Trophoblast cell (in vitro differentiated cells and primary cell): ENCODE measurements at regions not wholly inside any gene's neighbourhood (a gene's known extent, or its start where the extent isn't known, plus 50 kb on each side); places are given as distances from the start of the nearest gene placed in this dataset.
"Not testable (repeated sequence)": the region's sequence is repeated elsewhere in the genome, so short reads cannot be mapped to it uniquely, and the experiment has no call there.

Source experiments
- DNase-seq, 2 donors: peaks; one replicate each; pipeline ENCODE4 v3.0.0-alpha.2; 2016
- H2AFZ ChIP-seq: 2 replicates; pipeline ENCODE4 v1.6.1; 2013; ENCODE audit warnings: low read length, moderate library complexity, mild to moderate bottlenecking; ENCODE audit not compliant: insufficient read depth, poor library complexity
- H2AK5ac ChIP-seq: 2 replicates; pipeline ENCODE4 v1.6.1; 2013; ENCODE audit warnings: mild to moderate bottlenecking, low read length
- H2BK120ac ChIP-seq: 2 replicates; pipeline ENCODE4 v1.6.1; 2013; ENCODE audit warnings: low read length, mild to moderate bottlenecking, moderate library complexity; ENCODE audit not compliant: insufficient read depth, poor library complexity
- H2BK12ac ChIP-seq: 2 replicates; pipeline ENCODE4 v1.6.1; 2013; ENCODE audit warnings: mild to moderate bottlenecking, low read length, moderate library complexity
- H2BK5ac ChIP-seq: 2 replicates; pipeline ENCODE4 v1.6.1; 2013; ENCODE audit warnings: low read length, low read depth, moderate library complexity, mild to moderate bottlenecking; ENCODE audit not compliant: poor library complexity
- H3K14ac ChIP-seq: 2 replicates; pipeline ENCODE4 v1.6.1; 2013; ENCODE audit warnings: mild to moderate bottlenecking, low read length
- H3K18ac ChIP-seq: 2 replicates; pipeline ENCODE4 v1.6.1; 2013; ENCODE audit warnings: mild to moderate bottlenecking, low read length
- H3K23ac ChIP-seq: 2 replicates; pipeline ENCODE4 v1.6.1; 2013; ENCODE audit warnings: low read length
- H3K27ac ChIP-seq: 2 replicates; pipeline ENCODE4 v1.5.1; 2013; ENCODE audit warnings: low read depth, mild to moderate bottlenecking, inconsistent platforms, low read length, moderate library complexity
- H3K27me3 ChIP-seq: 2 replicates; pipeline ENCODE4 v1.6.1; 2013; ENCODE audit warnings: inconsistent platforms, mild to moderate bottlenecking, low read length, moderate library complexity; ENCODE audit not compliant: insufficient read depth
- H3K36me3 ChIP-seq, 2 experiments: 1 replicate in 1 of 2; 2 replicates in 1 of 2; pipeline ENCODE4 v1.6.1; 2013; ENCODE audit warnings: low read length in 2 of 2, mild to moderate bottlenecking in 2 of 2, moderate library complexity in 1 of 2; ENCODE audit not compliant: insufficient read depth in 2 of 2, control insufficient read depth in 1 of 2
- H3K4ac ChIP-seq: 2 replicates; pipeline ENCODE4 v1.6.1; 2013; ENCODE audit warnings: low read depth, mild to moderate bottlenecking, low read length, moderate library complexity
- H3K4me1 ChIP-seq, 2 experiments: 1 replicate in 1 of 2; 2 replicates in 1 of 2; pipeline ENCODE4 v1.6.1; 2013; ENCODE audit warnings: low read length in 2 of 2, mild to moderate bottlenecking in 2 of 2, moderate library complexity in 1 of 2; ENCODE audit not compliant: insufficient read depth in 2 of 2, control insufficient read depth in 1 of 2
- H3K4me2 ChIP-seq: 2 replicates; pipeline ENCODE4 v1.6.1; 2013; ENCODE audit warnings: inconsistent platforms, mild to moderate bottlenecking, low read length, moderate library complexity
- H3K4me3 ChIP-seq: 2 replicates; pipeline ENCODE4 v1.5.1; 2013; ENCODE audit warnings: mild to moderate bottlenecking, low read depth, low read length, inconsistent platforms
- H3K79me1 ChIP-seq: one replicate; pipeline ENCODE4 v1.6.1; 2013; ENCODE audit warnings: low read length
- H3K79me2 ChIP-seq: 2 replicates; pipeline ENCODE4 v1.6.1; 2013; ENCODE audit warnings: low read length, mild to moderate bottlenecking; ENCODE audit not compliant: control insufficient read depth, insufficient read depth, poor library complexity
- H3K9ac ChIP-seq: 2 replicates; pipeline ENCODE4 v1.6.1; 2013; ENCODE audit warnings: mild to moderate bottlenecking, low read length
- H3K9me3 ChIP-seq: 2 replicates; pipeline ENCODE4 v1.6.1; 2013; ENCODE audit warnings: low read depth, mild to moderate bottlenecking, control low read depth, inconsistent platforms, low read length; ENCODE audit not compliant: insufficient read depth
- H4K12ac ChIP-seq: 2 replicates; pipeline ENCODE4 v1.6.1; 2013; ENCODE audit warnings: low read depth, mild to moderate bottlenecking, low read length, moderate library complexity
- H4K8ac ChIP-seq: 2 replicates; pipeline ENCODE4 v1.6.1; 2013; ENCODE audit warnings: low read depth, mild to moderate bottlenecking, low read length, moderate library complexity
- H4K91ac ChIP-seq: one replicate; pipeline ENCODE4 v1.6.1; 2013; ENCODE audit warnings: low read depth, mild to moderate bottlenecking, low read length, moderate library complexity
- WGBS: extraction: QIAGEN DNeasy Blood & Tissue Kit; methylation state at CpG from one replicate; pipeline ENCODE4 v1.1.7; 2013; ENCODE audit warnings: missing lambda C conversion rate; ENCODE audit not compliant: insufficient read length, insufficient coverage; ENCODE audit errors: extremely low coverage; 5-methylcytosine and 5-hydroxymethylcytosine counted together

DNA sequence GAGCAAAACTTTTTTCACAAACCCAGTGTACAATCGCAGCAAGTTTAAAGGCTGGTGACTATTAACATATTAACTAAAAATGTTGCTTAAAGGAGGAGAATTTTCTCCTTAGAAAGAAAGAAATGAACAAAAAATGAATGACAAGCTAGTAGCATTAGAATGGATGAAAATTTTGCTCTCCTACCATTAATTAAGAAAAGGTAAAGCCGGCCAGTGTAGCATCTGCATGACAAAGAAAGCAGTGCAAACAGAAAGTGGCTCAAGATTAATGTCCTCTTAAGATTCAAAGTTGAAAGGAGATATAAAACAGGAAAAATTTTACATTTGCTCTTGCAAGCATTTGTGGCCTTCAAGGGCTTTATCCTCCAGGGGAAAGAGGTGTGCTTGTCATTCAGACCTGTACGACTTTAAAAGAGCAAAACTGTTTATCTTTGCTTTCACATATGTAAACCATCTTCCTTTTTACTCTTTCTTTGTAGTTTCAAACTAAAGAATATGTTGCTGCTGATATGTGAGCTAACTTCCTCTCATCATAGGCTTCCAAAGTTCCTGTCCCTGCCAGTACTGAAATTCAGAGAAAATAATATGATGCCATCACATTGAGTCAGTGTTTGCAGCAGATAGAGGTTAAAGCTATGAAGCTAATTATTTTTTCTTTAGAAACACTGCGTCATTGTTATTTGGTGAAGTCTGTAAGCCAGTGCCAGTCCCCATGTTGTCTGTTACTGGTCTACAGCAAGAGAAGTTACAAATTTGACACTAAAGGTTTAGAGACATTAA lies 439.1 kb upstream of the GRM7 start:
- Histone ChIP-seq H3K4me1 (no peaks in the 10 kb centered on the region), H2AFZ (no peak overlapping the region), H3K79me2 (no peaks in the 10 kb centered on the region), H3K4me2 (no peak overlapping the region), H3K14ac (no peak overlapping the region), H2BK120ac (no peak overlapping the region), H4K8ac (no peak overlapping the region), H3K9ac (no peak overlapping the region), H4K12ac (no peak overlapping the region), H3K27me3 (no peaks in the 10 kb centered on the region), H3K27ac (no peak overlapping the region), H4K91ac (no peak overlapping the region), H2BK5ac (no peak overlapping the region), H3K79me1 (no peaks in the 10 kb centered on the region), H3K9me3 (peaks cover 6% of the 10 kb centered on the region), H3K4me3 (no peak overlapping the region), H3K18ac (no peak overlapping the region), H3K36me3 (no peaks in the 10 kb centered on the region), H2AK5ac (no peak overlapping the region), H2BK12ac (no peak overlapping the region), H3K4ac (no peak overlapping the region), H3K23ac (no peak overlapping the region)
- WGBS, result no CpG with 5 or more reads among the region's 4 CpGs
- no peak for DNase-seq

DNA sequence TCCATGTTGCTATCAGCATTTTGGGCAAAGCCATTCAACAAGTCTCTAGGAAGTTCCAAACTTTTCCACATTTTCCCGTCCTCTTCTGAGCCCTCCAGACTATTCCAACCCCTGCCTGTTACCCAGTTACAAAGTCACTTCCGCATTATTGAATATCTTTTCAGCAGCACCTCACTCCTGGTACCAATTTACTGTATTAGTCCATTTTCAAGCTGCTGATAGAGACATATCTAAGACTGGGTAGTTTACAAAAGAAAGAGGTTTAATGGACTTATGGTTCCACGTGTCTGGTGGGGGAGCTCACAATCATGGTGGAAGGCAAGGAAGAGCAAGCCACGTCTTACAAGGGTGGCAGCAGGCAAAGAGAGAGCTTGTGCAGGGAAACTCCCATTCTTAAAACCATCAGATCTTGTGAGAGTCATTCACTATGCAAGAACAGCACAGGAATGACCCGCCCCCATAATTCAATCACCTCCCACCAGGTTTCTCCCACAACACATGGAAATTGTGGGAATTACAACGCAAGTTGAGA lies 435.6 kb upstream of the GRM7 start:
- no peak overlapping the region for H3K4me3 ChIP-seq
- no peak overlapping the region for H4K91ac ChIP-seq
- H3K18ac ChIP-seq, result no peak overlapping the region
- no peak overlapping the region for H2AFZ ChIP-seq
- H3K27ac ChIP-seq, result no peak overlapping the region
- no peaks in the 10 kb centered on the region for H3K36me3 ChIP-seq
- H4K8ac ChIP-seq, result no peak overlapping the region
- peaks cover 6% of the 10 kb centered on the region for H3K9me3 ChIP-seq
- no peaks in the 10 kb centered on the region for H3K79me1 ChIP-seq
- H3K4me2 ChIP-seq, result no peak overlapping the region
- DNase-seq, result no peak
- no peak overlapping the region for H3K23ac ChIP-seq
- no peaks in the 10 kb centered on the region for H3K27me3 ChIP-seq
- H3K4ac ChIP-seq, result no peak overlapping the region
- H3K4me1 ChIP-seq, result no peaks in the 10 kb centered on the region
- no peak overlapping the region for H2AK5ac ChIP-seq
- H3K9ac ChIP-seq, result no peak overlapping the region
- H2BK12ac ChIP-seq, result no peak overlapping the region
- H2BK5ac ChIP-seq, result no peak overlapping the region
- H3K79me2 ChIP-seq, result no peaks in the 10 kb centered on the region
- WGBS, result no CpG with 5 or more reads among the region's 6 CpGs
- H3K14ac ChIP-seq, result no peak overlapping the region
- H2BK120ac ChIP-seq, result no peak overlapping the region
- no peak overlapping the region for H4K12ac ChIP-seq

DNA sequence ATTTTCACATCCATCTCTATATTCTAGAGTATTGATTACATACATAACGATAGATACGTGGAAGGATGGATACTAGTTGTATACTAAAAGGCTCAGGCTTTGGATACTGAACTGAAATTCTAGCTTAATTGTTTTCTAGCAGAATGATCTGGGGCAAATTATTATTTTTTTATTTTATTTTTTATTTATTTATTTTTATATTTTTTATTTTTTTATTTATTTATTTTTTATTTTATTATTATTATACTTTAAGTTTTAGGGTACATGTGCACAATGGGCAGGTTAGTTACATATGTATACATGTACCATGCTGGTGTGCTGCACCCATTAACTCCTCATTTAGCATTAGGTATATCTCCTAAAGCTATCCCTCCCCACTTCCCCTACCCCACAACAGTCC lies 432.6 kb upstream of the GRM7 start:
- not testable (repeated sequence) for H3K4me1 ChIP-seq, H2BK120ac ChIP-seq, H3K27ac ChIP-seq, H3K79me1 ChIP-seq, H3K18ac ChIP-seq, DNase-seq, H3K4me3 ChIP-seq, H3K36me3 ChIP-seq, H4K8ac ChIP-seq, H4K12ac ChIP-seq, H2AK5ac ChIP-seq, H3K79me2 ChIP-seq, H3K23ac ChIP-seq, H3K4ac ChIP-seq, H2AFZ ChIP-seq, H3K14ac ChIP-seq, H3K9ac ChIP-seq, H3K27me3 ChIP-seq, H3K4me2 ChIP-seq, H4K91ac ChIP-seq, H2BK5ac ChIP-seq, H2BK12ac ChIP-seq, H3K9me3 ChIP-seq
- no CpG with 5 or more reads among the region's 2 CpGs for WGBS

DNA sequence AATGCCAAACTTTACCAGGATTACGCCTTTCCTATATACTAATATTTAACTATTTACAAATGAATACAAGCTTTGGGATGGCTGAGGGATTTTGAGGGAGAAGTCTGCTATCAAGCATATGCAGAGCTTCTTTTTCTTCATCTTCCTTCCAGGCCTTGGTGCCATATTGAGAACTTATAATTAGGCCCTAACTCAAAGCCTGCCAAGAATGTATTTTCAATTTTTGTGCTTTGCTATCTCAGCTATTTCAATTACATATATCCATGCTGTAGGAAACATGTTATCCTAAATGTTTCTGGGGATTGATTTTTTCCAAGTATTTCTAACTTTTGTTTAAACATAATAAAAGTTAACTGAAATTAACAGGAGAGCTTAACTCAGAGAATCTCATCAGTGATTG lies 425.0 kb upstream of the GRM7 start:
- no peak overlapping the region for H2BK120ac ChIP-seq
- H3K9ac ChIP-seq, result no peak overlapping the region
- no peaks in the 10 kb centered on the region for H3K27me3 ChIP-seq
- no peaks in the 10 kb centered on the region for H3K9me3 ChIP-seq
- no peaks in the 10 kb centered on the region for H3K79me2 ChIP-seq
- no peak overlapping the region for H2BK12ac ChIP-seq
- no peak overlapping the region for H2BK5ac ChIP-seq
- no peak overlapping the region for H4K8ac ChIP-seq
- H3K4me1 ChIP-seq, result no peaks in the 10 kb centered on the region
- H3K36me3 ChIP-seq, result no peaks in the 10 kb centered on the region
- no peak overlapping the region for H3K4ac ChIP-seq
- no CpG with 5 or more reads among the region's 1 CpG for WGBS
- H3K4me3 ChIP-seq, result no peak overlapping the region
- H3K14ac ChIP-seq, result no peak overlapping the region
- no peak overlapping the region for H3K4me2 ChIP-seq
- H3K23ac ChIP-seq, result no peak overlapping the region
- H2AK5ac ChIP-seq, result no peak overlapping the region
- no peak for DNase-seq
- H3K79me1 ChIP-seq, result no peaks in the 10 kb centered on the region
- no peak overlapping the region for H4K91ac ChIP-seq
- H3K27ac ChIP-seq, result no peak overlapping the region
- no peak overlapping the region for H2AFZ ChIP-seq
- H3K18ac ChIP-seq, result no peak overlapping the region
- H4K12ac ChIP-seq, result no peak overlapping the region
